Coronary artery (tissue), 2 donors: ENCODE measurements at regions not wholly inside any gene's neighbourhood (a gene's known extent, or its start where the extent isn't known, plus 50 kb on each side); places are given as distances from the start of the nearest gene placed in this dataset.

Experiments
- DNase-seq: peaks from one replicate; pipeline ENCODE4 v3.0.0-alpha.2; 2017; ENCODE audit warnings: low spot score
- H3K27ac ChIP-seq, 2 donors: fragments of 200-600 bp; sonication (generic); one replicate each; pipeline ENCODE4 v1.5.1; 2016 to 2019
- H3K4me3 ChIP-seq: fragments of 200-600 bp; sonication (generic); 2 replicates; pipeline ENCODE4 v1.5.1; 2016; ENCODE audit warnings: mild to moderate bottlenecking, moderate library complexity
- CTCF ChIP-seq: fragments of 200-600 bp; sonication (generic); IDR thresholded peaks from one replicate; pipeline ENCODE4 v1.5.1; 2019; ENCODE audit warnings: antibody characterized with exemption

GRCh38 chr13:37412241-37412921 lies 186.2 kb downstream of the POSTN start:
- no peak overlapping the region for H3K27ac ChIP-seq
- no peak overlapping the region for H3K4me3 ChIP-seq
- no peak for TF ChIP-seq CTCF
- DNase-seq, result no peak

- no peak overlapping the region for H3K27ac ChIP-seq
- DNase-seq, result no peak
- no peak overlapping the region for H3K4me3 ChIP-seq
- TF ChIP-seq CTCF, result no peak
Measured at GRCh38 chr13:37410316-37410715, 188.3 kb downstream of the POSTN start.

- DNase-seq, result no peak
- Histone ChIP-seq H3K4me3 (no peak overlapping the region), H3K27ac (no peak overlapping the region)
- TF ChIP-seq CTCF, result no peak
Measured at GRCh38 chr13:37409756-37410155, 188.8 kb downstream of the POSTN start.

- no peak overlapping the region for H3K4me3 ChIP-seq
- TF ChIP-seq CTCF, result no peak
- no peak overlapping the region for H3K27ac ChIP-seq
- no peak for DNase-seq
Measured at GRCh38 chr13:37407156-37407555, 191.4 kb downstream of the POSTN start.

- DNase-seq, result no peak
- Histone ChIP-seq H3K27ac (no peak overlapping the region), H3K4me3 (no peak overlapping the region)
- no peak for TF ChIP-seq CTCF
Measured at GRCh38 chr13:37406031-37406430, 192.5 kb downstream of the POSTN start.

GRCh38 chr13:37403776-37404527 lies 194.6 kb downstream of the POSTN start:
- no peak overlapping the region for H3K27ac ChIP-seq
- no peak for DNase-seq
- no peak overlapping the region for H3K4me3 ChIP-seq
- no peak for TF ChIP-seq CTCF

GRCh38 chr13:37401721-37402120 lies 196.8 kb downstream of the POSTN start:
- no peak overlapping the region for H3K4me3 ChIP-seq
- no peak overlapping the region for H3K27ac ChIP-seq
- DNase-seq, result no peak
- TF ChIP-seq CTCF, result no peak
